DOHH2 (cell line): ENCODE measurements at regions not wholly inside any gene's neighbourhood (a gene's known extent, or its start where the extent isn't known, plus 50 kb on each side); places are given as distances from the start of the nearest gene placed in this dataset.

Experiments used
- H3F3A ChIP-seq: fragments of 200-600 bp; sonication (generic), shearing (Covaris generic); 2 replicates; pipeline ENCODE4 v1.6.0; 2016; ENCODE audit warnings: antibody characterized with exemption, mild to moderate bottlenecking; ENCODE audit not compliant: control insufficient read depth, insufficient read depth
- H3K27ac ChIP-seq: fragments of 200-600 bp; sonication (generic); 2 replicates; pipeline ENCODE4 v1.5.1; 2014; ENCODE audit warnings: low read depth, mild to moderate bottlenecking, low read length, moderate library complexity
- H3K27me3 ChIP-seq: fragments of 200-600 bp; sonication (generic); 2 replicates; pipeline ENCODE4 v1.6.1; 2014; ENCODE audit warnings: mild to moderate bottlenecking, low read length, mixed read lengths; ENCODE audit not compliant: control insufficient read depth
- H3K36me3 ChIP-seq: fragments of 200-600 bp; sonication (generic); 2 replicates; pipeline ENCODE4 v1.6.1; 2014; ENCODE audit warnings: mild to moderate bottlenecking, low read length, moderate library complexity, mixed read lengths; ENCODE audit not compliant: control insufficient read depth
- H3K4me1 ChIP-seq: fragments of 200-600 bp; sonication (generic); 2 replicates; pipeline ENCODE4 v1.6.1; 2014; ENCODE audit warnings: mild to moderate bottlenecking, low read length, mixed read lengths; ENCODE audit not compliant: control insufficient read depth
- H3K4me2 ChIP-seq: fragments of 200-600 bp; sonication (generic); 2 replicates; pipeline ENCODE4 v1.6.0; 2014; ENCODE audit warnings: mild to moderate bottlenecking, low read length, moderate library complexity
- H3K4me3 ChIP-seq: fragments of 200-600 bp; sonication (generic); 2 replicates; pipeline ENCODE4 v1.5.1; 2014; ENCODE audit warnings: mild to moderate bottlenecking, low read length, mixed read lengths
- H3K79me2 ChIP-seq: fragments of 200-600 bp; sonication (generic); 2 replicates; pipeline ENCODE4 v1.6.1; 2014; ENCODE audit warnings: mild to moderate bottlenecking, low read length, mixed read lengths; ENCODE audit not compliant: control insufficient read depth
- H3K9me2 ChIP-seq: fragments of 200-600 bp; sonication (generic); replicated peaks from 2 replicates; pipeline ENCODE4 v1.6.1; 2014; ENCODE audit warnings: mild to moderate bottlenecking, low read length, mixed read lengths; ENCODE audit not compliant: control insufficient read depth
- H3K9me3 ChIP-seq: fragments of 200-600 bp; sonication (generic); 2 replicates; pipeline ENCODE4 v1.6.1; 2014; ENCODE audit warnings: antibody characterized with exemption, low read length, mixed read lengths; ENCODE audit not compliant: control insufficient read depth, insufficient read depth
- H4K20me1 ChIP-seq: fragments of 200-600 bp; sonication (generic); 2 replicates; pipeline ENCODE4 v1.6.0; 2014; ENCODE audit warnings: low read depth, mild to moderate bottlenecking, antibody characterized with exemption, low read length, moderate library complexity; ENCODE audit not compliant: control insufficient read depth, insufficient read depth
- EZH2phosphoT487 ChIP-seq: fragments of 200-600 bp; sonication (generic); IDR thresholded peaks from 2 replicates; pipeline ENCODE4 v1.6.1; 2017; ENCODE audit warnings: borderline replicate concordance, mild to moderate bottlenecking, antibody characterized with exemption, low read length, moderate library complexity, mixed read lengths
- TF ChIP-seq, protein P1 (sequence below): fragments of 200-600 bp; sonication (generic); IDR thresholded peaks from one replicate; pipeline ENCODE4 v1.5.1; 2014; ENCODE audit warnings: antibody characterized with exemption, mild to moderate bottlenecking, low read depth, low read length; ENCODE audit not compliant: poor library complexity, severe bottlenecking

GRCh38 chr15:66938114-66938830 lies 127.1 kb upstream of the SMAD3 start:
- Histone ChIP-seq H3K27ac (no peak overlapping the region), H3K4me2 (no peak overlapping the region), H3K79me2 (no peaks in the 10 kb centered on the region), H3K4me3 (no peak overlapping the region), H3F3A (no peaks in the 10 kb centered on the region), H3K9me3 (peaks cover 5% of the 10 kb centered on the region; the same call in 1 of the 2 replicates), H4K20me1 (no peaks in the 10 kb centered on the region), H3K36me3 (no peaks in the 10 kb centered on the region), H3K9me2 (no peaks in the 10 kb centered on the region), H3K27me3 (no peaks in the 10 kb centered on the region), H3K4me1 (no peaks in the 10 kb centered on the region; the same call in 1 of the 2 replicates)
- no peak for TF ChIP-seq EZH2phosphoT487
- TF ChIP-seq, protein P1, sequence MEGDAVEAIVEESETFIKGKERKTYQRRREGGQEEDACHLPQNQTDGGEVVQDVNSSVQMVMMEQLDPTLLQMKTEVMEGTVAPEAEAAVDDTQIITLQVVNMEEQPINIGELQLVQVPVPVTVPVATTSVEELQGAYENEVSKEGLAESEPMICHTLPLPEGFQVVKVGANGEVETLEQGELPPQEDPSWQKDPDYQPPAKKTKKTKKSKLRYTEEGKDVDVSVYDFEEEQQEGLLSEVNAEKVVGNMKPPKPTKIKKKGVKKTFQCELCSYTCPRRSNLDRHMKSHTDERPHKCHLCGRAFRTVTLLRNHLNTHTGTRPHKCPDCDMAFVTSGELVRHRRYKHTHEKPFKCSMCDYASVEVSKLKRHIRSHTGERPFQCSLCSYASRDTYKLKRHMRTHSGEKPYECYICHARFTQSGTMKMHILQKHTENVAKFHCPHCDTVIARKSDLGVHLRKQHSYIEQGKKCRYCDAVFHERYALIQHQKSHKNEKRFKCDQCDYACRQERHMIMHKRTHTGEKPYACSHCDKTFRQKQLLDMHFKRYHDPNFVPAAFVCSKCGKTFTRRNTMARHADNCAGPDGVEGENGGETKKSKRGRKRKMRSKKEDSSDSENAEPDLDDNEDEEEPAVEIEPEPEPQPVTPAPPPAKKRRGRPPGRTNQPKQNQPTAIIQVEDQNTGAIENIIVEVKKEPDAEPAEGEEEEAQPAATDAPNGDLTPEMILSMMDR: no peak

GRCh38 chr15:66939016-66939415 lies 126.4 kb upstream of the SMAD3 start:
- Histone ChIP-seq H3K27me3 (no peaks in the 10 kb centered on the region), H3K36me3 (no peaks in the 10 kb centered on the region), H3K27ac (no peak overlapping the region), H3K79me2 (no peaks in the 10 kb centered on the region), H3F3A (no peaks in the 10 kb centered on the region), H4K20me1 (no peaks in the 10 kb centered on the region), H3K4me1 (peaks cover 7% of the 10 kb centered on the region), H3K9me3 (no peaks in the 10 kb centered on the region), H3K4me3 (no peak overlapping the region), H3K4me2 (no peak overlapping the region), H3K9me2 (no peaks in the 10 kb centered on the region)
- TF ChIP-seq, protein P1: no peak
- TF ChIP-seq EZH2phosphoT487: no peak

GRCh38 chr15:66939451-66940023 lies 125.9 kb upstream of the SMAD3 start:
- no peak overlapping the region for H3K27ac ChIP-seq

More at GRCh38 chr15:66939451-66940023, 125.9 kb upstream of the SMAD3 start:
- TF ChIP-seq, protein P1: no peak
- TF ChIP-seq EZH2phosphoT487: no peak
- Histone ChIP-seq H3K9me3 (no peaks in the 10 kb centered on the region), H3K4me2 (no peak overlapping the region), H3K4me3 (no peak overlapping the region), H3F3A (no peaks in the 10 kb centered on the region), H4K20me1 (no peaks in the 10 kb centered on the region), H3K4me1 (peaks cover 10% of the 10 kb centered on the region), H3K9me2 (no peaks in the 10 kb centered on the region), H3K36me3 (no peaks in the 10 kb centered on the region), H3K27me3 (no peaks in the 10 kb centered on the region), H3K79me2 (no peaks in the 10 kb centered on the region)
